MCF 10A (cell line): ENCODE measurements at regions not wholly inside any gene's neighbourhood (a gene's known extent, or its start where the extent isn't known, plus 50 kb on each side); places are given as distances from the start of the nearest gene placed in this dataset.

ENCODE experiments used
- BruUV-seq: library from RNA; stranded (reverse); fragments of 400-500 nt; replicated peaks from 2 replicates; lab custom pipeline; 2021; lab: Mats Ljungman, UMichigan
- CTCF ChIA-PET: fragments of 300-600 bp; sonication (Branson Sonifier 250); formaldehyde crosslinking; extraction: SDS; loops from one replicate; lab custom pipeline; 2021; ENCODE audit warnings: antibody characterized with exemption, inconsistent platforms; lab: Yijun Ruan, JAX
- POLR2A ChIA-PET: fragments of 300-600, 350-650 bp; sonication (Branson Sonifier 250); formaldehyde crosslinking; extraction: SDS; loops from one replicate; lab custom pipeline; 2020; ENCODE audit warnings: antibody characterized with exemption, inconsistent platforms; lab: Yijun Ruan, JAX
- DNase-seq: peaks from one replicate; pipeline ENCODE4 v3.0.0-alpha.2; 2018; ENCODE audit not compliant: unreplicated experiment
- H3K27ac Mint-ChIP-seq: one replicate; pipeline ENCODE4 v1.8.0; 2022; ENCODE audit warnings: mild to moderate bottlenecking, low read depth, mixed read lengths; ENCODE audit not compliant: unreplicated experiment
- H3K27me3 Mint-ChIP-seq: one replicate; pipeline ENCODE4 v1.8.0; 2022; ENCODE audit warnings: mixed read lengths; ENCODE audit not compliant: insufficient read depth, unreplicated experiment
- H3K36me3 Mint-ChIP-seq: one replicate; pipeline ENCODE4 v1.8.0; 2022; ENCODE audit warnings: mild to moderate bottlenecking, moderate library complexity, mixed read lengths; ENCODE audit not compliant: insufficient read depth, unreplicated experiment
- H3K4me1 Mint-ChIP-seq: one replicate; pipeline ENCODE4 v1.8.0; 2022; ENCODE audit warnings: mixed read lengths; ENCODE audit not compliant: insufficient read depth, unreplicated experiment
- H3K4me3 Mint-ChIP-seq: one replicate; pipeline ENCODE4 v1.8.0; 2022; ENCODE audit warnings: mild to moderate bottlenecking, moderate library complexity, mixed read lengths; ENCODE audit not compliant: unreplicated experiment
- H3K9me3 Mint-ChIP-seq: one replicate; pipeline ENCODE4 v1.8.0; 2022; ENCODE audit warnings: mixed read lengths; ENCODE audit not compliant: unreplicated experiment
- CTCF ChIP-seq: fragments of 200-600 bp; IDR thresholded peaks from one replicate; pipeline ENCODE4 v1.8.0; 2022; ENCODE audit warnings: antibody characterized with exemption, mild to moderate bottlenecking; ENCODE audit not compliant: unreplicated experiment
- intact Hi-C: fragments of 100-400 bp; cut with micrococcal nuclease; formaldehyde crosslinking; loops from 2 replicates; pipeline ENCODE4 v1.14.1; 2022

- peaks cover 41% of the 10 kb centered on the region for H3K4me1 Mint-ChIP-seq
- intact Hi-C loops: loop anchor here (5.0 kb wide), 1 partner anchor 48 kb away; no protein-coding TSS in a partner anchor
Measured at GRCh38 chr3:24594161-24594560, 99.5 kb upstream of the THRB start.

GRCh38 chr3:24595796-24596195 lies 101.1 kb upstream of the THRB start:
- Mint-ChIP-seq H3K4me1 (peaks cover 35% of the 10 kb centered on the region), H3K9me3 (no peaks in the 10 kb centered on the region), H3K36me3 (no peaks in the 10 kb centered on the region), H3K27ac (no peak overlapping the region), H3K27me3 (no peaks in the 10 kb centered on the region), H3K4me3 (no peak overlapping the region)
- intact Hi-C loops: no loop called here
- no peak for TF ChIP-seq CTCF
- BruUV-seq: no TSS peak
- ChIA-PET CTCF (interaction anchor here (0.5 to 1.4 kb wide), 4 partner anchors 8 to 84 kb away, joined by 3 to 4 read pairs (median 3); no protein-coding TSS in a partner anchor), POLR2A (interaction anchor here (0.5 to 2.9 kb wide), 6 partner anchors 10 to 112 kb away, joined by 3 to 17 read pairs (median 4); no protein-coding TSS in a partner anchor)
- peak; percentile 88 for DNase-seq

More at GRCh38 chr3:24594161-24594560, 99.5 kb upstream of the THRB start:
- POLR2A ChIA-PET: no interaction called here
- no peak for TF ChIP-seq CTCF
- Mint-ChIP-seq H3K4me3 (no peak overlapping the region), H3K36me3 (no peaks in the 10 kb centered on the region), H3K27ac (no peak overlapping the region), H3K27me3 (no peaks in the 10 kb centered on the region), H3K9me3 (no peaks in the 10 kb centered on the region)
- CTCF ChIA-PET: no interaction called here
- DNase-seq: no peak
- no TSS peak for BruUV-seq

GRCh38 chr3:24596626-24597025 lies 102.0 kb upstream of the THRB start:
- POLR2A ChIA-PET: interaction anchor here (0.5 to 2.9 kb wide), 8 partner anchors 9 to 680 kb away, joined by 3 to 17 read pairs (median 4); partner anchors contain the start of genes NKIRAS1 and RPL15
- Mint-ChIP-seq H3K4me1 (peaks cover 31% of the 10 kb centered on the region), H3K27me3 (no peaks in the 10 kb centered on the region), H3K9me3 (no peaks in the 10 kb centered on the region), H3K36me3 (no peaks in the 10 kb centered on the region), H3K4me3 (no peak overlapping the region), H3K27ac (no peak overlapping the region)
- BruUV-seq: no TSS peak
- intact Hi-C loops: no loop called here
- DNase-seq: no peak
- CTCF ChIA-PET: interaction anchor here (0.6 to 1.6 kb wide), 4 partner anchors 9 to 1362 kb away, joined by 3 to 5 read pairs (median 4); no protein-coding TSS in a partner anchor
- no peak for TF ChIP-seq CTCF

GRCh38 chr3:24598695-24599470 lies 104.2 kb upstream of the THRB start:
- CTCF ChIA-PET: interaction anchor here (0.6 to 1.1 kb wide), 4 partner anchors 14 to 639 kb away, joined by 3 to 4 read pairs (median 4); no protein-coding TSS in a partner anchor
- TF ChIP-seq CTCF: no peak
- Mint-ChIP-seq H3K9me3 (no peaks in the 10 kb centered on the region), H3K36me3 (no peaks in the 10 kb centered on the region), H3K4me3 (peak overlapping the region; percentile 17), H3K27ac (peak overlapping the region; percentile 78), H3K27me3 (no peaks in the 10 kb centered on the region), H3K4me1 (peaks cover 25% of the 10 kb centered on the region)
- no TSS peak for BruUV-seq
- POLR2A ChIA-PET: interaction anchor here (1.0 to 1.4 kb wide), 3 partner anchors 29 to 103 kb away, joined by 3 to 8 read pairs (median 4); no protein-coding TSS in a partner anchor
- intact Hi-C loops: no loop called here
- peak; percentile 85 for DNase-seq
